ENCODE measurements at regions not wholly inside any gene's neighbourhood (a gene's known extent, or its start where the extent isn't known, plus 50 kb on each side); places are given as distances from the start of the nearest gene placed in this dataset.
"Not testable (repeated sequence)": the region's sequence is repeated elsewhere in the genome, so short reads cannot be mapped to it uniquely, and the experiment has no call there.

DNA sequence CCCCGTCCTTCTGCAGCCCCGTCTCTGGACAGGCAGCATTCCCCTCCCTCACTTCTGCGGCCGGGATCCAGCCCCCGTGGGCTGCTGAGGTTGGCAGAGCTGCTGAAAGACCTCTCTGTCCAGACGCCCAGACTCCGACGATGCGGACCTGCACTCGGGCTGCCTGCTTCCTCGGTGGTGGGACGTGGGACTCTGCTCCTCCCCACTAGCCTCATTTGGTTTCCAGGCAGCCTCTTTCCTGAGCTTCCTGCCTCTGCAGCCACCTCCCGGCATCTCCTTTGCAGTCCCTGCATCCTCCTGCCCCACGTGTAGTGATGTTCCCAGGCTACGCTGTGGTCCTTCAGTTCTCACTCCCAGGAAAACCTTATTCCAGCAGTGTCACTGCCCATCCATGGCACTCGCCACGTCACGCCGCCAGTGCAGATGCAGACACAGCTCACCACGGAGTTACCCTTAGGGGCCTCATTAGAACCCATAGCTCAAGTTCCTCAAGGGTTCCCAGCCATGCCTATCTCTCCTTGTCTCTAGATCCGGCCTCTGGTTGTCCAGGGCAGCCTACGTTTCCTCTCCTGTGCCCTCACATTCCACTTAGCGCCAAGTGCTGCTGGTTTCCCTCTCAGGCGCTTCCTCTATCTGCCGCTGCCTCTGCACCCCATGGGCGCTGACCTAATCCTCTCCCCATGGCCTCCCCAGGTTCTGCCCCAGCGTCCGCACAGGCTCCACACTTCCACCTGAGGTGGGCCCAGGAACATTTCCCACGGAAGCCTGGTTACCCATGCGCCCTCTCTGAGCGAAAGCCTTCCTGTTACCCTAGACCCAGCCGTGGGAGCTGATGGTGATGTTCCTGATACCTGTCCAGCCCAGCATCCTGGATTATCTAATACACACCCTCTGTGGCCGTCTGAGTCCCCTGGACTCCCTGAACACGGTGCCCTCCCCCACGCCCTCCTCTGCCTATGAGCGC, 318.3 kb upstream of the MYT1L start:
- no peak for DNase-seq

DNA sequence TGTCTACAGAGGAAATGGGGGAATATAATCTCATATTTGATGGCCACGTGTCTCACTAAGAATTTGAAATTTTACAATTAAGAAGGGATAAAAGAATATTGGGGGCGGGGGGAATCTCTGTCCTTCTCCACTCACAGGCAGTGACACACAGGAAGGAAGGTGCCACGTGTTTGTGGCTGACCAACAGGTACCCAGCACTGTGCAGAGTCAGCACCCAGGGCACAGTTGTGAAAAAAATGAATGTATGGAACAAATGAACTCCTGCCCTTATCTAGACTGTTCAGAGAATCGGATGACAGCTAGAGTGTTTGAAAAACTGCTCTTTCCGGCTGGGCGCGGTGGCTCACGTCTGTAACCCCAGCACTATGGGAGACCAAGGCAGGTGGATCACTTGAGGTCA, 317.0 kb upstream of the MYT1L start:
- no peak for DNase-seq

DNA sequence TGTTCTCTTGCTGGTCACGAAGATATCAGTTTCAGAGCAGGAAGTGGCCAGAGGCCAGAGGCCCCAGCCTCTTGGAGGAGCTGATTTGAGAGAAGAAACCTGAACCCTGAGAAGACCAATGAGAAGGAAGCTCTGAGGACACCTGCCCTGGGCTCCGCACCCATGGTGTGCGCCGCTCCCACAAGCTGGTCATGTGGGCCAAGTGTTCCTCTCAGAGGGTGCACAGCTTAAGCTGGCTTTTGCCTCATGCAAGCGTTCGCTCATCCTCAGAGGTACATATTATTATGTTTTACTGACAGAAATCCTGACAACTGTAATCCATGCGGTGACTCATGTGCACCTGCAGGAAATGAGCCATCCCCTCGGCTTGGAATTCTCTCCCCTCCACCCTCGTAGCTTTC, 316.1 kb upstream of the MYT1L start:
- no peak for DNase-seq

DNA sequence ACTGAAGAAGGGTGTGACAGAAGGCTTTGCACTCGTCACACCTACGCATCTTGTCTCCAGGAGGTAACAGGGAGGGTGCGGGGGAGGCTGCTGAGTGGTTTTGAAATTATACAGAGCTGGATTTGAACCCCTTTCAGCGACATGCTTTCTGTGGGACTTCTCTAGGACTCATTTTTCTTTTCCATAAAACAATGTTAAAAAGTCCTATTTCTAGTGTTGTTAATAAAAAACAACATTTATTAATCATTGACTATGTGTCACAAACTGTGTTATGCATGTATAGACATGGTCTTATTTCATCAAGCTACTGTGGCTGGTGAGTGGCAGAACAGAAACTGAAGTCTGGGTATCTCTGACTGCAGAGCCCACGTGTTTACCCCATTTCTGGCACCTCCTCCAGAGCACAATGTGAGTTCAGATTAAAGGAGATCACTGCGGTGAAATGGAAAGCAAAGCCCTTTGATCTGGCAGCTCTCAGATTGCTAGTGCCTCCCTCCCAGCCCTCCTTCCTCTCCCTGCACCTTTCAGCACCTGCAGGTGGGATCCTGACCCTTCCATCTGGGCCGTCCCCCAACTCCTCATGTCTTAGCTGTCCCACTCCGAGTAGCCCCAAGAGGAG, 315.5 kb upstream of the MYT1L start:
- DNase-seq = no peak

DNA sequence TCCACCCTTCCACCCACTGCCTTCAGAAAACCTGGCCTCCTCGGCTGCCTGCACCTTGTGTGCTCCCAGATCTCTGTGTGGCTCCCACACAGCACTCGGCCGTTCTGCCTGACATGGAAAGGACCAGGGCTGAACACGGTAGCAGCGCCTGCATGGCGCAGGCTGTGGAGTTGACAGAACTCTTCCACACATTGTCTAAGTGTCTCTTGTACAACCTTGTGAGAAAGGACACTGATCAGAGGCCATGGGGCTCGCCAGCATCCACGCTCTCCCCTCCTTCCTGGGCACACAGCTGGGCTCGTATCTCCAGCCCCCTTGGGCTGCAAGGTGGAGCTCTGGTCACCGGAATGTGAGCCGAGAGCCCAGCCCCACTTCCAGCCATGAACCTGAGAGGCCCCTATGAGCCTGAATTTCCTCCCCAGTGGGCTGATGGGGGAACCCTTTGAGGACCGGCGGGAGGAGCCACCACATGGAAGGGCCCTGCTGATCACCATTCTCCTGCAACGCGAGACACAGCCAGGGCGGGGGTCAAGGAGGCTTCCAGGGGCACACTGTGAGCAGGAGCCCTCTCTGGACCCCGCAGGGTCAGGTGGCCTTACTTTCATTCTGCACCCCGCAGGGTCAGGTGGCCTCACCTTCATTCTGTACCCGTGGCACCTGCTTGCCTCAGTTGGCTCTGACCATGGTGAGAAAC, 314.2 kb upstream of the MYT1L start:
- DNase-seq = no peak

DNA sequence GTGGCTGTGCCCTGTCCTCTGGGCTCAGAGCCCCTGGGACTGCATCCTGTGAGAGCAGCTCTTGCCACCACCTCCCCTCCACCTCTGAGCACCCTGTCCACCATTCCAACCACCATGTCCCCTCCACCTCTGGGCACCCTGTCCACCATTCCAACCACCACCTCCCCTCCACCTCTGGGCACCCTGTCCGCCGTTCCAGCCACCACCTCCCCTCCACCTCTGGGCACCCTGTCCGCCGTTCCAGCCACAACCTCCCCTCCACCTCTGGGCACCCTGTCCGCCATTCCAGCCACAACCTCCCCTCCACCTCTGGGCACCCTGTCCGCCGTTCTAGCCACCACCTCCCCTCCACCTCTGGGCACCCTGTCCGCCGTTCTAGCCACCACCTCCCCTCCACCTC, 313.7 kb upstream of the MYT1L start:
- not testable (repeated sequence) for DNase-seq

DNA sequence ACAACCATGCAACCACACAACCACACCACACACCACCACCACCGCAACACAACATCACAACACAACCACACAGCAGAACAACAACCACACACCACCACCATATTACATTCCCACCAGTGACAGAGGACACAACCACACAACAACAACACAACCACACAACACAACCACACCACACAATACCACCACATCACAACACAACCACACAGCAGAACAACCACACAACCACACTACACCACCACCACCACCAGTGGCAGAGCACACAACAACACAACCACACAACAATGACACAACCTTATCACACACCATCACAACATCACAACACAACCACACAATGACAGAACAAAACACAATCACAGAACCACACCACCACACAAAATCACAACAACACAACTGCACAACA, 313.0 kb upstream of the MYT1L start:
- no peak for DNase-seq

DNA sequence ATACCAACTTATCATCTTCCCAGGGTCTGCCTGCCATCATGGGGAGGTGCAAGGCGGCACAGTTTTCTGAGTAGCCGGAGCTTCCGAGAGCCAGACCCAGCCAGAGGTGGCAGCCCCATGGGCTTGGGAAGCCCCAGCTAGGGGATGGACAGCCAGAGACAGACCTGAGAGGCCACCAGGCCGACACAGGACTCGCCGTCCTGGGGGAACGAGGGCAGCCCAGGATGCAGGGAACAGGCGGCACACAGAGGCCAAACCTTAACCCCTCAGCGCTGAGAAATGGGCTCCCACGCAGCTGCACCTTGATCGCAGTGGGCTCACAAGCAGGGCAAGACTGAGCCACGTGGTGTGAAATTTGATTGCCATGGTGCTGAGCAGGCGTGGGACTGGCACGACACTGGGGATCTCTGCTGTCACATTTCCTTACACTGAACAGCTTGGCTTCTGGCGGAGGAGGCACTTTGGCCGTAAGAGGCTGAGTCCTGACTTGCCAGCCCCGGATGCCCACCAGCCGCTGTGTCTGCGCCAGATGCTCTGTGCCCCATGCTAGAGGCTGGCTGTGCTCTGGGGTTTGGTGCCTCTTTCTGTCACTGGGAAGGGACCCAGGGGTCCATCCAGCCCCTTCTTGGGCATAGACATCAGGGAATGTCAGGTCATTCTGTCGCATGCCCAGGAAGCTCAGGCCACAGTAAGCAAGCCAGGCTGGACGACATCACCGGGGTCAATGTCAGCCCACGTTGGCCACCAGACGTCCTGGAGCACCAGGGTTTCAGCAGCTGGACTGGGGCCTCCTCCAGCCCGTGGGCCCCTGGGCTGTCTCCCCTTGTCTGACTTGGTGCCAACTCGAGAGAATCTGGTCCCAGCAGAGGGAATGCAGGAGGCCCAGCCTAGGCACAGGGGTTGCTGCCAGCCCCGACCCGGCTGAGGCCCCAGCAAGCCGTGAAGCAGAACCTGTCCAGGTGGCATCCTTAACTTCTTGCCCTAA, 312.1 kb upstream of the MYT1L start:
- no peak for DNase-seq

DNA sequence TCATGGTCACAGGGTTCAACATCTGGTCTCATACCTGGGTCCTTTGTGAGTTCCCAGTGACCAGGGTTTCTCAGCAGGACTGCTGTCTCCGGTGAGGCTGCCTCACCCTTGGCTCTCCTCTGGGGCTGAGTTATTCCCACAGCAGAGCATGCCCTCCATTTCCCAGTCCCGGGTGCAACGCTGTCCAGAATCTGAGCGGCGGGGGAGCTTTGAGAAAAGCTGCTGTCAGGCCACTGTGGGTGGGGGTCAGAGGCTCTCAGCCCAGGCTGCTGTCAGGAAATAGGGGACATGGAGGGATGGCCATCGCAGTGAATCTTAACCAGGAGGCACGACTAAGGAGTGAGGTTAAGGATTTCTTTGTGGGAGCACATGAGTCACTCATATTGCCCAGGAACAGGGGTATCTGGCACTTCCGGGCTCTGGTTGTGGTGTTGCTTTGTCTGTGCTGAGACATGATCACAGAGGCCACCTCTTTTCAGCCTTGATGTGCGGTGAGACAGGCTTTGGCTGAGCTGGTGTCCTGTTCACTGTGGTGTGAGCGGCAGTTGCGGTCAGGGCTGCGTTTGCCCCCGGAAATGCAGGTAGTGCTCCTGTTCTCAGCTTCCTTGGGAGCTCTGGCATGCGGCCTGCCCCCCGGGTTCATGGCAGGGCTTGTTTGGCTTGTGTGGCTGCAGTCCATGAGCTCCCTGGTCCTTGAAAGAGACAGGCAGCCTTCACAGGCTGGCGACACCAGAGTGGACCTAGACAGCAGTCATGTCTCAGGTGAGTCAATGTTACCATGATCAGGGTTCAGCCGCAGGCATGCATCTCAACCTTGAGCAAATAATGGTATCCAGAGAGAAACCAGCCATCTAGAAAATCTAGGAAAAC, 310.7 kb upstream of the MYT1L start:
- DNase-seq = no peak

DNA sequence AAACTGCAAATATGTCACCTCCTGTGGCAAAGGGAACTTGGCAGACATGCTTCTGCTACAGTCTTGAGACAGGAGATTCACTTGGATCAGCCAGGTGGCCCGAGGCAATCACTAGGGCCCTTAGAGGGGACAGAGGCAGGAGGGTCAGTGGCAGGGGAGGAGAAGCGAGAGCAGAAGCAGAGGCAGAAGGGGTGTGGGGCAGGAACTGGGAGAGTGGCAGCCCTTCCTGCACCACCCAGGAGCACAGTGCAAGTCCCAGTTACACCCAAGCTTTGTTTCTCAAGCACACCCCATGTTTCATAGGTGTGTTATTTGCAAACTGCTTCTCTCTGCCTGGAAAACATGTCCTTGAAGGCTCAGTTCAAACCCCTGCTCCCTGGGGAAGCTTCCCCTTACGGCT, 309.7 kb upstream of the MYT1L start:
- no peak for DNase-seq

DNA sequence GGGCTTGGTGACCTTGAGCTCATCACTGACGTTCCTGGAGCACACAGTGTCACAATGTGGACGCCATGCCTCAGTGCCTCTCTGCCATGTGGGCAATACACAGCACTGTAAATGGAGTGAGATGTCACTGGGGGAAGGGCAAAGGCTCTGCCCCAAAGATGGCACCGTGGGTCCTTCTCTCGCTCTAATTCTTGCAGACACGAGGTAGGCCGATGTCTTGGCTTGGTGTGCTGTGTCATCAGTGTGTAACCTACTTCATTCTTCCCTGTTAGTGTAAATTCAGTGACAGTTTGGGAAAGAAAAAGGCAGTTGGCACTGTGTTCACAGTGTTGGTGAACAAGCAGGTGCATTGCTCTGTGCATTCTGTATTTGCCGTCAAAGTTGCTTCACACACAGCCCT, 309.3 kb upstream of the MYT1L start:
- DNase-seq = no peak

DNA sequence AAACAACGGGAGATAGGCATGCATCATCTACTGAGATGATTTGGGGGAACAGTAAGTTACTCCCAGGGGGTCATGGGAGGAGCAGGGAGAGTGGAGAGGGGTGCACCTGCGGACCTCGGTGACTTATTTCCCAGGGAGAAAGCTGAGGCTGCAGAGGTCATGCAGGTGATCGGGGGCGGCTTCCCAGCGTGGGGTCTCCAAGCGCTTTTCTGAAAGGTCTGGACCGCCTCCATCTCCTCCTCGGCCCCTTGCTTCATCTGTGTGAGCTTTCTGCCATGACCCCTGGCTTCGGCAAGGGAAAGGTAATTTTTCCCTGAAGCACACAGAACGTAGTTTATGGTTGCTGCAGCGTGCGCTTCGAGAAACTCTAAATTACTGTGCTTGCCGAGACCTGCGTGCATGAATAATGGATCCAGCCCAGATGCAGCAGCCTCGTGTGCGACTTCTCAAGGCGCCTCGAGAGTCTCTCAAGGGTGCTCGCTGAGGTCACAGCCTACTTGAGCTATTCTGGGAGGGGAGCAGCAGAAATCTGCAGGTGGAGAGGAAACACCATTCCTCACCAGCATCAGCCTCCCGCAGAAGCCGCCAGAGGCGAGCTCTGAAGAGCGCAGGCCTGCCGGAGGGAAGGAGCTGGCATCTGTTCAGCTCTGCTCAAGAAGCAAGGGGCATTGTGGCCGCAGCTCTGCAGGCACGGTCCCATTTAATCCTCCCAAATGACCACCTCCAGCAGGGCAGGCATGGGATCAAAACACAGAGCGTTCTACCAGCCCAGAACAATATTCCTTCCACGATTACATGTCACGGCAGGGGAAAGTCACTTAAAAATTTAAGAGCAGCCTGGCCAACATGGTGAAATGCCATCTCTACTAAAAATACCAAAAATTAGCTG, 308.4 kb upstream of the MYT1L start:
- no peak for DNase-seq

DNA sequence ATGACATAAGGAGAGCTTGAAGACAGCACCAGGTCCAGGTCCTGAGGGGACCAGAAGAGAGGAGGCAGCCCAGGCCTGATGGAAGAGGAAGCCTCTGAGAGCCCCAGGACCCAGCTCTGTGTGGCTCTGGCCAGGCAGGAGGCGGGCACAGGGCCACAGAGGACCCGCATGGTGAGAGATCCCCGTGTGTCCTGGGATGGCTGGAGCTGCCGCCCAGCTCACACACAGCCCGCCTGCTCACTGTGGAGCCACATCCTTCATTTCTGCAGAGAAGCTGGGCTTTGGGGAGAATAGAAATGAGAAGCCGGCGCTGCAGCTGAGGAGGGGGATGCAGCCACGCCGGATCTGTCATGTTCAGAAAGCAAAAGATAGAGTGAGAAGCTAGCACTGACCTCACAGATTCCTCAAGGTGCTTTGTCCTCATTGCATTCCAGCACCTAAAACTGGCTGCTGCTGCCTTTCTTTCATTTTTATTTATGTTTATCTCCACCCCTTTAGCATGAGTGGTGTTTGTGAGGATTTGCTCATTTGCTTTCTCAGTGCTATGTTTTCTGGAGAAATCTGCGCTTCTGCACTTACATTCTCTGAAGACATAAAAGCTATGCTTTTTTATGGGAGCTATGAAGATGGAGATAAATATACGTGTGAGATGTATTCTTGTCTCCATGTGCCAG, 307.6 kb upstream of the MYT1L start:
- no peak for DNase-seq

DNA sequence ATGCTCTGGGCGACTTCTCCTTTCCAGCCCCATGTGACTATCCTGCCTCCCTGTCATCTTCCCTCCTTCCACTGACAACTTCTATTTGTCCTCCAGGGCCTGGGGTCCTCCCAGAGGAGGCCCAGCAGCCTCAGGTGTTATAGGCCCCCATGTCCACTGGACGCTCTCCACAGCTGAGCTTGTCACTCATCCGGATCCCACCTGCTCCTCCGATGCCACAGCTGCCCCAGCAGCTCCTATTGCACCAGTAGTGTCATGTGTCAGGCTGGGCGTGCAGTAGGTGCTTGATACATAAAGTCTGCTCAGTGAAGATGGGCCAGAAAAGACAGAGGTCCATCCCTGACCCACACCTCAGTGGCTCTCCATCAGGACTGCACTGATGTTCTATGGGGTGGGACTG, 305.7 kb upstream of the MYT1L start:
- no peak for DNase-seq

DNA sequence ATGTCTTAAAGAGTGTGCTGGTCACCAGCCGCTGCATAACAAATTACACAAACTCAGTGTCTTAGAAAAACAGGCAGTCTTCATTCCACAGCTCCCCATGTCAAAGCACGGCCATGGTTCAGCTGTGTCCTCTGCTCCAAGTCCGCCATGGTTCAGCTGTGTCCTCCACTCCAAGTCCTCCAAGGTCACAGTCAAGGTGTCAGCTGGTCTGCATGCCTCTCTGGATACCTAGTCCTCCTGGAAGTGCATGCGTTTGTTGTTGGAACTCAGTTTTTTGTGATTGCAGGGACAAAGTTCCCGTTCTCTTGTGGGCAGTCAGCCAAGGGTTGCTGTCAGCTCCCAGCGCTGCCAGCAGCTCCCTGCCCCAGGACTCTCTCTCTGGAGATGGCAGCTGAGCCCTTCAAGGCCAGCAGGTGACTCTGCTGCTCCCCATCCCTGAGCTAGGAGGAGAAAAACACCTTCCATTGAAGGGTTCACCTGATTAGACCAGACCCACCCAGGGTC, 304.0 kb upstream of the MYT1L start:
- no peak for DNase-seq

DNA sequence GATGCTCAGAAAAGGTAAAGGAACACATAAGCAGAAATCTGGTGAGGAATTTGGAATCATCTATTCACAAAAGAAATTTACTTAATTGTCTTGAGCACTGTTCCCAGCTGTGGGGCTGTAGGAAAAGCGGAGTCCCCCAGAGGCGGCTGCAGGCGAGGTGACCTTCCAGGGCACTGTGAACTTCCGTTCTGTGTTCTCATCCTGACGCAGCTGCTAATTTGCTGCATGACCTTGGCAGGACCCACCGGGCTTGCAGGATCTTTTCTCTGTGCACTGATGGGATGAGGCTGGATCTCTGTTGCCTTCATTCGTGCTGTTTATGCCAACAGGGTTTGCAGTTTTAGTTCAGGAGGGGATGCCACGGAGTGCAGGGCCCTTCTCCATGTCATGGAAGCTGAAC, 301.9 kb upstream of the MYT1L start:
- DNase-seq = no peak

DNA sequence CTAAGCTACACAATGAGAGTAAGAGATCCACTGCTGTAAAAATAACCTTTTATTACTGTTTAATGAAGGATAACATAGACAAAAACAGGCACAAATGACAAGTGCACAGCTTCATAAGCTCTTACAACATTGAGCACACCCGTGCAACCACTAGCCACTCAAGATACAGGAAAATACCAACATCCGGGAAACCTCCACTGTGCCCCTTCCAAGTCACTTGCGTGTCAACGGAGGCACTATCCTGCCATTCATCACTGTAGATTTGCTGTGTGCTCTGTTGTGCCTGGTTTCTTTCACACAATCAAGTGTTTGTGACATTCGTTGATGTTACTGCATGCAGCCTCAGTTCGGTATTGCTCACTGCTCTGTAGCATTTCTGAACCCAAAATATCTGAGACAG, 292.9 kb upstream of the MYT1L start:
- DNase-seq = no peak

DNA sequence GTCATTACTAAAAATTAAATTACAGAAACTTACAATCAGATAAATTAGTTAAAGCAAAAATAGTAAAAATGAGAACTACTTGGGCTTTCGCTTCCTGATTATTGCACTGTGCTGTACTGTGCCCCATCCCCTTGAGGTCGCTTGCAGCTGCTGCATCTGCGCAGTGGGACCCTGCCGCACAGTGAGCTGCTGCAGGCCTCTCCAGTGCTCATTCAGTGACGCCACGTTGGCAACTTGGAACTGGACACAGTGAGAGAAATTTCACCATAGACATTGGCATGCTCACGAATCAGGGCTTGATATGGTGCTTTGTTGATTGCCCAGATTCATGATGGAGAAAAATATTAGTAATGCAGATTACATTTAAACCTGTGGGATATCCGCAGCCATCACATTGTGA, 290.8 kb upstream of the MYT1L start:
- no peak for DNase-seq

DNA sequence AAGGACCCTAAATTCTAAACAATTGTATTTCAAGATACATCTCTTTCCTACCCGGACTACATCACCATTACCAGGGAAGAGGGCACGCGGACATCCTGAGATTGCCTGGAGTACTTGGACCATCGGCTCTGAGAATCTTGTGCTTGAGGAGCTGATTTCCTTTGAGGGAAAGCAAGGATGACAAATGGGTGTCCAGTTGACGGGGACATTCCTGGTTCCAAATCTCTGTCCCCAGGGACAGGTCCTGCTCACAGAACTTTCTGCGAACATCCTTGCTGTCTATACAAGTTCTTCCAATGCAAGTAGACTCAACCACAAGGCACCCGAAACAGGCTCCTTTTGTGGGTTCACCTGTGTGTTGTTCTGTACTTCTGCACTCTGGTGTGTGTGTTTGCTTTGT, 289.5 kb upstream of the MYT1L start:
- DNase-seq = no peak

DNA sequence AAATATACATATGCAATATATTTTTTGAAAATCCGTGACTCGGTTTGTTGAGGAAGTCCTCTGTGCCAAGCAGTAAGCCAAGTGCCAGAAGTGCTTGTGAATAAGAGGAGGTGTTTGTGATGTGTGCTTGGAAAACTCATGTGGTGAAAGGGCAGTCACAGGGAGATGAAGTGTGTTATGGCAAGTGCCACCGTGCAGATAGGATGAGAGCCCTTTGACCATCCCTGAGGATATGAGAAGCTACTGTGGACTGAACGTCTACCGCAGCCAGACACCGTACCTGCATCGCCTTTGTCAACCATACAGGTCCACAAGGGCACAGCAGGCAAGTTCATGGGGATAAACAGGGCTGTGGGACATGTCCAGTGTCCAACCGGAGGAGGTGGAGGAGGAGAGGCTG, 288.9 kb upstream of the MYT1L start:
- no peak for DNase-seq

Data from 8988T (cell line).